ENCODE measurements at regions not wholly inside any gene's neighbourhood (a gene's known extent, or its start where the extent isn't known, plus 50 kb on each side); places are given as distances from the start of the nearest gene placed in this dataset.

DNA sequence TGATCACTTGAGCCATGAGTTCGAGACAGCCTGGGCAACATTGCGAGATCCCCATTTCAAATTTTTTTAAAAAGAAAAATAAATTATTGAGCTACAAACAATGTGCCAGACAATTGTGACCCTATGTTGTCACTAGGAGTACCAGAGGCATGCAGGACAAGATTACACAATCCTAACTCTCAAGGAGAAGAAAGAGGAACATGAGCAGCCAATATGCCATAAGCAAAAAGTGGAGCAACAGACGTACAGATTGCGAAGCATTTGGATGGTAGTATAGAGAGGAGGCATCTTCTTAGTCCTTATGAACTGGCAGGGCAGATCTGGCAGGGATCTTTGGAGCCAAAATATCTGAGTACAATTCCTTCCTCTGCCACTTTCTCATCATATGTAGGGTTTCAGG lies 156.4 kb downstream of the OR2B2 start:
- Histone ChIP-seq H3K27ac (ENCODE audit: insufficient read length, low read depth, low read length) (no peak overlapping the region), H3K14ac (ENCODE audit: insufficient read depth, low read length) (no peak overlapping the region), H3K4me2 (ENCODE audit: insufficient read depth, insufficient read length, low read length) (no peak overlapping the region), H3K79me1 (ENCODE audit: insufficient read depth, low read depth, low read length, poor library complexity, severe bottlenecking) (no peaks in the 10 kb centered on the region), H3K4me1 (ENCODE audit: insufficient read depth, low read length) (peaks cover 2% of the 10 kb centered on the region; the same call in 1 of the 2 replicates), H4K20me1 (ENCODE audit: control insufficient read depth, insufficient read depth, insufficient read length) (no peaks in the 10 kb centered on the region), H3T11ph (ENCODE audit: low read length) (no peak overlapping the region), H3K18ac (ENCODE audit: insufficient read length, low read depth, low read length) (no peak overlapping the region), H2AK5ac (ENCODE audit: insufficient read length, low read length) (no peak overlapping the region), H3K9ac (ENCODE audit: extremely low read depth, insufficient read length, low read length) (no peak overlapping the region), H3K23ac (ENCODE audit: insufficient read length, low read depth, low read length) (no peak overlapping the region), H2BK5ac (ENCODE audit: insufficient read length, low read length) (no peak overlapping the region), H2BK12ac (ENCODE audit: insufficient read length, low read depth, low read length) (no peak overlapping the region), H2AFZ (ENCODE audit: low read length) (no peak overlapping the region), H2BK15ac (ENCODE audit: low read depth, low read length) (no peak overlapping the region), H4K91ac (ENCODE audit: insufficient read length, low read depth, low read length) (no peak overlapping the region), H3K27me3 (ENCODE audit: insufficient read depth, low read length) (peaks cover 12% of the 10 kb centered on the region), H2BK120ac (ENCODE audit: low read depth, low read length, poor library complexity, severe bottlenecking) (no peak overlapping the region), H3K56ac (ENCODE audit: insufficient read length, low read depth, low read length) (no peak overlapping the region), H3K79me2 (ENCODE audit: insufficient read depth, low read length) (no peaks in the 10 kb centered on the region), H4K5ac (ENCODE audit: insufficient read length, low read depth, low read length) (no peak overlapping the region), H3K9me3 (ENCODE audit: control insufficient read depth, low read depth, low read length) (no peaks in the 10 kb centered on the region), H4K8ac (replicated peaks; ENCODE audit: insufficient read length, low read depth, low read length) (no peak overlapping the region), H3K4ac (ENCODE audit: low read depth, low read length) (no peak overlapping the region), H2BK20ac (ENCODE audit: low read depth, low read length, poor library complexity, severe bottlenecking) (no peak overlapping the region), H3K23me2 (ENCODE audit: insufficient read length, low read depth, low read length, poor library complexity, severe bottlenecking) (peaks cover 7% of the 10 kb centered on the region)
- no peaks in the 10 kb centered on the region for H3K36me3 Mint-ChIP-seq (ENCODE audit: insufficient read depth in 1 of 3, low read depth in 3 of 3)
- peaks cover 82% of the 10 kb centered on the region for H3K27me3 Mint-ChIP-seq (ENCODE audit: low read depth)
- no peaks in the 10 kb centered on the region; a peak in 3 of 5 replicates for H3K9me3 Mint-ChIP-seq
- TF ChIP-seq, protein P1, sequence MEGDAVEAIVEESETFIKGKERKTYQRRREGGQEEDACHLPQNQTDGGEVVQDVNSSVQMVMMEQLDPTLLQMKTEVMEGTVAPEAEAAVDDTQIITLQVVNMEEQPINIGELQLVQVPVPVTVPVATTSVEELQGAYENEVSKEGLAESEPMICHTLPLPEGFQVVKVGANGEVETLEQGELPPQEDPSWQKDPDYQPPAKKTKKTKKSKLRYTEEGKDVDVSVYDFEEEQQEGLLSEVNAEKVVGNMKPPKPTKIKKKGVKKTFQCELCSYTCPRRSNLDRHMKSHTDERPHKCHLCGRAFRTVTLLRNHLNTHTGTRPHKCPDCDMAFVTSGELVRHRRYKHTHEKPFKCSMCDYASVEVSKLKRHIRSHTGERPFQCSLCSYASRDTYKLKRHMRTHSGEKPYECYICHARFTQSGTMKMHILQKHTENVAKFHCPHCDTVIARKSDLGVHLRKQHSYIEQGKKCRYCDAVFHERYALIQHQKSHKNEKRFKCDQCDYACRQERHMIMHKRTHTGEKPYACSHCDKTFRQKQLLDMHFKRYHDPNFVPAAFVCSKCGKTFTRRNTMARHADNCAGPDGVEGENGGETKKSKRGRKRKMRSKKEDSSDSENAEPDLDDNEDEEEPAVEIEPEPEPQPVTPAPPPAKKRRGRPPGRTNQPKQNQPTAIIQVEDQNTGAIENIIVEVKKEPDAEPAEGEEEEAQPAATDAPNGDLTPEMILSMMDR (conservative IDR thresholded peaks at IDR 0.05), result no peak
- no CpG with 5 or more reads among the region's 4 CpGs for WGBS (ENCODE audit: extremely low coverage, insufficient read length, low lambda C conversion rate)
- H3K4me3 Mint-ChIP-seq, result no peak overlapping the region
- H3K27ac Mint-ChIP-seq, result no peak overlapping the region
- DNase-seq, result no peak
- H3K4me1 Mint-ChIP-seq, result peaks cover 30 to 37% of the 10 kb centered on the region in 2 experiments
